Psoas muscle (tissue), 7 donors: ENCODE measurements at regions not wholly inside any gene's neighbourhood (a gene's known extent, or its start where the extent isn't known, plus 50 kb on each side); places are given as distances from the start of the nearest gene placed in this dataset.

Experiments used
- ATAC-seq, 4 donors: fragments of 200-7000 bp; cut with Tn5 transposase; one replicate each; pipeline ENCODE4 v1.9.1; 2020; ENCODE audit warnings: moderate library complexity in 3 of 4, mild to moderate bottlenecking in 2 of 4
- DNase-seq, 2 donors: peaks; one replicate each; pipeline ENCODE4 v3.0.0-alpha.2; 2020
- H3K27ac ChIP-seq: fragments of 200-600 bp; one replicate; pipeline ENCODE4 v1.8.0; 2022
- H3K27me3 ChIP-seq, 3 donors: fragments of 200-600 bp in 1 of 3; one replicate each; pipeline versions ENCODE4 v1.6.1 to v1.8.0; 2013 to 2022; ENCODE audit warnings: low read length in 2 of 3, mild to moderate bottlenecking in 2 of 3, moderate library complexity in 1 of 3; ENCODE audit not compliant: insufficient read depth in 3 of 3
- H3K36me3 ChIP-seq, 2 donors: fragments of 200-600 bp in 1 of 2; one replicate each; pipeline versions ENCODE4 v1.6.1 to v1.8.0; 2013 to 2022; ENCODE audit warnings: low read depth in 1 of 2, mild to moderate bottlenecking in 1 of 2, moderate library complexity in 1 of 2; ENCODE audit not compliant: insufficient read depth in 1 of 2
- H3K4me1 ChIP-seq: fragments of 200-600 bp; one replicate; pipeline ENCODE4 v1.8.0; 2022
- H3K4me3 ChIP-seq: fragments of 200-600 bp; one replicate; pipeline ENCODE4 v1.8.0; 2022; ENCODE audit warnings: mild to moderate bottlenecking
- H3K9me3 ChIP-seq: fragments of 200-600 bp; one replicate; pipeline ENCODE4 v1.8.0; 2022
- WGBS, 3 donors: extraction: QIAGEN DNeasy Blood & Tissue Kit; methylation state at CpG; one replicate each; pipeline versions ENCODE4 v1.1.6 to v1.1.7; 2013; 5-methylcytosine and 5-hydroxymethylcytosine counted together
- intact Hi-C, 2 donors: fragments of 100-400 bp; cut with DNase I; formaldehyde crosslinking; loops; one replicate each; pipeline versions ENCODE4 v1.11.0 to v1.14.2; 2022
- TF ChIP-seq, protein P1 (sequence below): fragments of 200-600 bp; IDR thresholded peaks from one replicate; pipeline ENCODE4 v1.8.0; 2022; ENCODE audit warnings: antibody characterized with exemption
- donor health status: healthy with polysubstance abuse.
- donor health status: DM: no; HTN: no; CAD: no; lungs with moderate emphysema.
- donor health status: Bipolar disorder and iron deficiency.
- donor health status: healthy.
- donor health status: DM: yes; HTN: yes; CAD: no.
- donor health status: DM: no; HTN: no; CAD: no.
- donor health status: DM: yes; HTN: yes; CAD: no.

DNA sequence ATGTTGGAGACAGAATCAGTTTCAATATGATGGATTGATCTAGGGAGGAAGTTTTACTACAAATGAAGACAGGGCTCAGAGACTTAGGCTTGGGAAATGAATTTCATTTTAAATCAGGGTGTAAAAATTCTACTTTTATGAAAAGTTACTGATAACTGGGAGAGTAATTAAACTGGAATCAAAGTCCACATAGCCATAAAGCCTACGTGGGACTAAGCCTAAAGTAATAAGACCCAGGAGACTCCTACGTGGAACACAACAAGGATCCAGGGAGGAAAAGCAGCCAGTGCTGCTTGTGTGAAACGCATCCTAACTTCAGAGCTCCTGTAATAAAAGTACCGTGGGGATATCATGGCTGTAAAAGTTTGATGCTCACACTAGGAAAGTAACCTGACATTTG, 152.0 kb upstream of the MYO16 start:
- H3K27ac ChIP-seq, result no peak overlapping the region
- H3K4me1 ChIP-seq, result no peaks in the 10 kb centered on the region
- ATAC-seq, result no peak
- H3K27me3 ChIP-seq, result no peaks in the 10 kb centered on the region
- intact Hi-C loops, result loop anchor here in 1 of 2 donors (5.0 kb wide), 1 partner anchor 215 kb away; no protein-coding TSS in a partner anchor
- 8 to 25% (median 20%) methylated on average over 4 of the region's 4 CpGs for WGBS, 3 donors
- H3K36me3 ChIP-seq, result no peaks in the 10 kb centered on the region
- TF ChIP-seq, protein P1, sequence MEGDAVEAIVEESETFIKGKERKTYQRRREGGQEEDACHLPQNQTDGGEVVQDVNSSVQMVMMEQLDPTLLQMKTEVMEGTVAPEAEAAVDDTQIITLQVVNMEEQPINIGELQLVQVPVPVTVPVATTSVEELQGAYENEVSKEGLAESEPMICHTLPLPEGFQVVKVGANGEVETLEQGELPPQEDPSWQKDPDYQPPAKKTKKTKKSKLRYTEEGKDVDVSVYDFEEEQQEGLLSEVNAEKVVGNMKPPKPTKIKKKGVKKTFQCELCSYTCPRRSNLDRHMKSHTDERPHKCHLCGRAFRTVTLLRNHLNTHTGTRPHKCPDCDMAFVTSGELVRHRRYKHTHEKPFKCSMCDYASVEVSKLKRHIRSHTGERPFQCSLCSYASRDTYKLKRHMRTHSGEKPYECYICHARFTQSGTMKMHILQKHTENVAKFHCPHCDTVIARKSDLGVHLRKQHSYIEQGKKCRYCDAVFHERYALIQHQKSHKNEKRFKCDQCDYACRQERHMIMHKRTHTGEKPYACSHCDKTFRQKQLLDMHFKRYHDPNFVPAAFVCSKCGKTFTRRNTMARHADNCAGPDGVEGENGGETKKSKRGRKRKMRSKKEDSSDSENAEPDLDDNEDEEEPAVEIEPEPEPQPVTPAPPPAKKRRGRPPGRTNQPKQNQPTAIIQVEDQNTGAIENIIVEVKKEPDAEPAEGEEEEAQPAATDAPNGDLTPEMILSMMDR, result no peak
- no peak for DNase-seq
- no peaks in the 10 kb centered on the region for H3K9me3 ChIP-seq
- no peak overlapping the region for H3K4me3 ChIP-seq

DNA sequence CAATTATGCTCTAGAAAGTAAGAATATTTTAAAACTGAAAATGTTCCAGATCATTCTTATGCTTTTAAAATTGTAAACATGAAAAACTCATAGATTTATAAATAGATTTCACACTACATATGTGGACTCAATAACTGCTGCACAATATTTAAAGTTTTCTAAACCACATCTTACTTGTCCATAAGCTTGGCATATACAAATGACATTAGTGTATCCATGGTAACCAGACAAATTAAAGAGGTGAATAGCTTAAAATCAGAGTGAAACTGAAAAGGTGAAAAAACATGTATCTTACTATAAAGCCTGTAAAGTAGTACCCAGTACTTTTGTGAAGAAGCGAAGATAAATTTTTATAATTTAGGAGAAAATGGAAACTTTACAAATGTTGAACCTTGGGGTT, 151.2 kb upstream of the MYO16 start:
- no peak overlapping the region for H3K27ac ChIP-seq
- 95 to 99% (median 98%) methylated on average over 1 of the region's 1 CpG for WGBS, 3 donors
- H3K9me3 ChIP-seq, result no peaks in the 10 kb centered on the region
- intact Hi-C loops, result loop anchor here in 1 of 2 donors (5.0 kb wide), 1 partner anchor 216 kb away; no protein-coding TSS in a partner anchor
- no peaks in the 10 kb centered on the region for H3K27me3 ChIP-seq
- H3K4me1 ChIP-seq, result no peaks in the 10 kb centered on the region
- TF ChIP-seq, protein P1, result no peak
- DNase-seq (no peak), ATAC-seq (no peak)
- no peaks in the 10 kb centered on the region for H3K36me3 ChIP-seq
- H3K4me3 ChIP-seq, result no peak overlapping the region

DNA sequence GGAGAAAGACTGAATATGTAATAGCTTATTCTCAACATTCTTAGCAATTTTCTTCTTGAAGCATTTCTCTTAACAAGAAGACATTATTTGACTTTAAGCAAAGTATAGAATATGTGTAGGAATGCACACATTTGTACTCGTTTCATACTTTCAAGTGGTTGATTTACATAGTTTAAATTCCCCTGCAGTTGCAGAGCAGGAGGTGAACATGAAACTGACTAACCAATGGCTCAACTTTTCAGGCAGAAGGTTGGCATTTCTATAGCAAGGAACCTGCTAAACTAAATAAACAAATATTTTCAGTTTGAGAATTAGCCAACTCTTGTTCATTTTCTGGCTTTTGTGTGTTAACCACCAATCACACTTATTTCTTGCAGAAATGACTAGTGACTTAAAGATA, 145.4 kb upstream of the MYO16 start:
- WGBS, 3 donors, result 28 to 36% (median 30%) methylated on average over 1 of the region's 1 CpG
- Histone ChIP-seq H3K9me3 (no peaks in the 10 kb centered on the region), H3K4me3 (no peak overlapping the region), H3K4me1 (no peaks in the 10 kb centered on the region), H3K27me3 (no peaks in the 10 kb centered on the region), H3K27ac (no peak overlapping the region), H3K36me3 (no peaks in the 10 kb centered on the region)
- ATAC-seq (no peak), DNase-seq (no peak)
- intact Hi-C loops, result no loop called here
- TF ChIP-seq, protein P1, result no peak

DNA sequence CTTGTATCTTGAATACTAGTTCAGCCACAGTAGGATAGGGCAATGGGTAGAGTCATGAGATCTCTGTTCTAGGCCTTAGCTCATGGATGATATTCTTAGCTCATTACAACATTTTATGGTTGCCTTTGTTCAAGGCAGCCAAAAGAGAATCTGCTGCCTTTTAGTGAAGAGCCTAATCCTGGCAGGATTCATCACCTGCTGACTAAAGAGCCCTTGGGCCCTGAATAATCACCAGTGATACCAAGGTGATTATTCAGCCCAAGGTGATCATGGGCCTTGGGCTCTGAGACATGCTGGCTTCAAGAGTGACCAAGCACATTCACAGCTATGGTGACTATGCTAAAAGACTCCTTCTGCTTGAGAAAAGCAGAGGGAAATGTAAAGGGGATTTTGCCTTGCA, 143.3 kb upstream of the MYO16 start:
- H3K4me1 ChIP-seq, result no peaks in the 10 kb centered on the region
- no peaks in the 10 kb centered on the region for H3K36me3 ChIP-seq
- no peak overlapping the region for H3K27ac ChIP-seq
- H3K9me3 ChIP-seq, result no peaks in the 10 kb centered on the region
- TF ChIP-seq, protein P1, result no peak
- DNase-seq, result no peak
- H3K4me3 ChIP-seq, result no peak overlapping the region
- H3K27me3 ChIP-seq, result no peaks in the 10 kb centered on the region
- ATAC-seq, result no peak
- intact Hi-C loops, result no loop called here

DNA sequence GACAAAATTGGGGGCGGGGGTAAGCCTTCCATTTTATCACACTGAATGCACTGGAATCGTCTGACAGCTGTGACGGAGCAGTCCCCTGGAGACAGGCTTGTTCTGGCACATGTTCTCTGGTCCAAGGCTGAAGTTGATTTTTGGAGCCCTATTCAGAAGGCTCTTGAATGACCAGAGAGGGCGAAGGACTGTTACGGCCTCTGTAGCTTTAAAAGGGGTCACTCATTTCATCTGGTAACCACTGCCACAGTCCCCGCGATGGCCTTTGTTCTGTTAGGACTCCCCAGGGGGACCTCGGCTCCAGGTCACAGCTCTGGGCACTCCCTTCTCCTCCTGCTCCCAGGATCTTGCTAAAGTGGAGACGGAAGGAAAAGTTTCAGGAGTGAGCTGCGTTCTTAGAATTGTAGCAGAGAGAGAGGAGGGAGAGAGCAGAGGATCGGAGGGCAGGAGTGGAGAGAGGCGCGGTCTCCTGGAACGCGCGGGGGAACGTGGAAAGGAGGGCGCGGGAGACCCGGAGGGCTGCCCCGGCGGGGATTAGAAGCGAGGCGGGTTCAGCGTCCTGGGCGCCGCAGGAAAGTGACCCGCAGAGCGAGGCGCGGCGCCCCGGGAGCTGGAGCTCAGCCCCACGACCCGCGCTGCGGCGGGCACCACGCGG, 134.3 kb upstream of the MYO16 start:
- H3K27me3 ChIP-seq, result peaks cover 0 to 31% (median 4%) of the 10 kb centered on the region in 3 donors
- ATAC-seq (no peak), DNase-seq (no peak)
- H3K27ac ChIP-seq, result no peak overlapping the region
- no peaks in the 10 kb centered on the region for H3K4me1 ChIP-seq
- 0 to 2% (median 1%) methylated on average over 28 to 40 of the region's 40 CpGs for WGBS, 3 donors
- TF ChIP-seq, protein P1, result no peak
- no peaks in the 10 kb centered on the region for H3K9me3 ChIP-seq
- H3K36me3 ChIP-seq, result no peaks in the 10 kb centered on the region
- H3K4me3 ChIP-seq, result no peak overlapping the region
- intact Hi-C loops, result no loop called here
